Neural progenitor cell (in vitro differentiated cells): ENCODE measurements at regions not wholly inside any gene's neighbourhood (a gene's known extent, or its start where the extent isn't known, plus 50 kb on each side); places are given as distances from the start of the nearest gene placed in this dataset.

Experiments
- CTCF ChIP-seq: fragments of 200-600 bp; sonication (generic); IDR thresholded peaks from 2 replicates; pipeline ENCODE4 v1.5.1; 2017; ENCODE audit warnings: antibody characterized with exemption, mild to moderate bottlenecking
- EZH2 ChIP-seq: fragments of 200-600 bp; sonication (generic); IDR thresholded peaks from 2 replicates; pipeline ENCODE4 v1.6.1; 2017; ENCODE audit warnings: antibody characterized with exemption, mild to moderate bottlenecking, moderate library complexity
- EZH2phosphoT487 ChIP-seq: fragments of 200-600 bp; sonication (generic); IDR thresholded peaks from 2 replicates; pipeline ENCODE4 v1.6.1; 2017; ENCODE audit warnings: antibody characterized with exemption

DNA sequence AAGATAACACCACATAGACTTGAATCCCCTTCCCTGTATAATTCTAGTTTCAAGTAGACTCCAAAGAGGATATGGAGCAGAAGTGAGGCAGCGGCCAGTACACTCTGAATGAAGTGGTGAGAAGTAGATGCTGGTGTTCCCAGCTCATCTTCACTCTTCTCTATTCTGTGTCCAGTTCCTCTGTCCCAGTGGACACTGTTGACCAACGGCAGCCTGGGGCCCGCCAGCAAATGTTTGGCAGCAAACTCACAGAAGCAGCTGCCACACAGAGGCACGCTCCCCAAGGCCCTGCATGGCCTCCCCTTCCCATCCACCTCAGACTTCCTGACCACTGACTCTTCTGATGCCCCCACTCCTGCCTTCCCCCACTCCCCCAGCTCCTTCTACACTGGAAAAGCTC, 358.9 kb upstream of the ID4 start:
- no peak for TF ChIP-seq CTCF
- no peak for TF ChIP-seq EZH2
- TF ChIP-seq EZH2phosphoT487 = no peak
